Cerebellar nuclear complex (tissue), 1 donor: ENCODE measurements at regions not wholly inside any gene's neighbourhood (a gene's known extent, or its start where the extent isn't known, plus 50 kb on each side); places are given as distances from the start of the nearest gene placed in this dataset.

Source experiments
- DNase-seq, 2 experiments: peaks; one replicate each; lab custom pipeline; 2025; lab: John Stamatoyannopoulos, UW

DNA sequence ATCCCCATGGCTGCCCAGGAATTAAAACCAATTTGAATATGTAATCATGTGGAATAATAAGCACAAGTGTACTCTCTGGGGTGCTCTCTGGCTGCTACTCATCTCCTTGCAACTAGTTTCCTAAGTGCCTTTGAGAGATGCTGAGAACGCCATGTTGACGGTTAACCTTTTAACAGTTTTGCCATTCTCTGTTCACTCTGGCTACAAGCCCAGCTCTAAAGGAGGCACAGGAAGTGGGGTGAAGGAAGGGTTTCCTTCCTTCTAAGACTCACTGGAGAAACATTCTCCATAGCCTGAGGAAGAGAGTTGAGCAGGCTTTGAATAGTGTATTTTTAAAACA lies 122.0 kb upstream of the ZC3H12C start:
- no peak for DNase-seq

DNA sequence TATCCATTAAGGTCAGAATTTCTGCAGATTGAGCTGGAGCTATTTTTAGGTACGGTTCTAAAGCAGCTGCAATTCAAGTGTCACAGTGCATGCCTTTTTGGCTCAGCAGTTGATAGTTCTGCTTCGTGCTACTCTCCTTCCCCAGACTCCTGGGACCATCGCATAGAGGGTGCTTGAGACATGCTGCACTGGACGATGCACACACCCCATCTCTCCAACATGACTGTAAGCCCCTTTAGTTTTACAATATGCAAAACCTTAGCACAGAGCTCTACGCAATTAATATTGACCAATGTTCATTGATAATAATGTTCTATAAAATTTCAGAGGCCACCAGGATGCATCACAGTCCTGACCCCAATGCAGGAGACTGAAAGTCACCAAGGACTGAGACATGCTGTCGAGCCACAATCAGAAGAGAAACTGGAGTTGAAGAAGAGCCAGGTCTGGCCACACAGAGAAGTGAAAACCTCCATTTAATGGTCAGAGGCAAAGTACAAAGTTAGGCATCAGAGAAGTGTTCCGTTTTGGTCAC lies 120.9 kb upstream of the ZC3H12C start:
- no peak for DNase-seq

- DNase-seq, result no peak
These were observed 120.3 kb upstream of the ZC3H12C start for GRCh38 chr11:109972939-109973338.

DNA sequence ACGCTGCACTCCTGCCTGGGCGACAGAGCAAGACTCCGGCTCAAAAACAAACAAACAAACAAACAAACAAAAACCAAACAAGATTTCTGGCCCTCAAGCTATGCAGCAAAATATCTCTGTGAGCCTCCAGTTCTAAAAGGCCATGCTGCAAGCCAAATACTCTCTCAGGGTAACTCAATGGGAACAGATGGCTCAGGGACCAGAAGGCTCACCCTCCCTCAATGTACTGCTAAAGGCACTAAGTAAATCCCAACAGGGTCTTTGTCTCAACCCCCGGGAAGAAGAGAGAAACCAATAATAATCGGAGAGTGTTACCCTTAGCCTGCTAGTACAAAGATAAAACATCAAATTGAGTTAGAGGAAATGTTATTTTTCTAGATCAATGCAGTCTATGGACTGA lies 119.7 kb upstream of the ZC3H12C start:
- no peak for DNase-seq

DNA sequence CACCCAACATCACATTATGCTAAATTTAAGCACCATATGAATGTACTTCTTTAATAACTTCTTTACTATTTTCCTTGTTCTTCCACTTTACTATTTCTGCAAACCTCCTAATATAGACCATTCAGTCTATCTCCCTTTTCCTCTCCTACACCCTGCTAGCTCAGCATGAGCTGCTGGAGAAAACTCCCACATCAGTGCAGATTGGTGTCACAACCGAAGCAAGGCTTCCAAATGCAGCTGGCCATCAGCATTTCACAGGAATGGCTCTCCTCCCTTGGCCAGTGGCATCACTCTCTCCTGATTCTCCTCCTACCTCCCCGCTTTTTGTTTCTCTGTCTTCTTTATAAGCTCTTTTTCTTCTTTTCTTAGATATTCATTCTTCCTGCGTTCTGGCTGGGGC lies 118.7 kb upstream of the ZC3H12C start:
- no peak for DNase-seq

- no peak for DNase-seq
These were observed 114.3 kb upstream of the ZC3H12C start for GRCh38 chr11:109978895-109979294.

DNA sequence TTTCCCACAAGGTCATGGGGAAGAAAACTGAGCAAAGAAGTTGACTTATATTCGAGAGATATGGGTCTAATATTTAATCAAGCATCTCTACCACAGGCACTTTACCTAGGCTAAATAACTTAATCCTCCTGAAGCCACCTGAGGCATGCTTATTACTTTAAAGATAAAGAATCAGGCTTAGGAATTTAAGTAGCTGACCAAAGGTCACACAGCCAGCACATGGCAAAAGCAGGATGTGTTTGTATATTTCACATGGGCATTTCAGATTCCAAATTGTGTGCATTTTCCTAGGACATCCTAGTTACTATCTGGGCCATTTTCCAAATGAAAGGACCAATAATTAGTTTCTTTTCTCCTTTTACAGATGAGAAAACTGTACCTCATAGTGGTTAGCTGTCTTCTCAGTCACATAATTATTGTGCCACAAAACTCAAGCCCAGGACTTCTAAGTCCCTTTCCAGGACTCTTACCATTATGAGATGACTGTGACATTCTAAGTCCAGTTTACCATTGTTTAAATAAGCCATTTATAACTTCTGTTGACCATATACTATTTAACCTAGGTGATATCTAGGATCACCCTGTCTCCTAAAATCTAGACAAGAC lies 112.1 kb upstream of the ZC3H12C start:
- no peak for DNase-seq

- no peak for DNase-seq
These were observed 109.8 kb upstream of the ZC3H12C start for GRCh38 chr11:109983358-109983757.

GRCh38 chr11:109984634-109985289 lies 108.4 kb upstream of the ZC3H12C start:
- no peak for DNase-seq

DNA sequence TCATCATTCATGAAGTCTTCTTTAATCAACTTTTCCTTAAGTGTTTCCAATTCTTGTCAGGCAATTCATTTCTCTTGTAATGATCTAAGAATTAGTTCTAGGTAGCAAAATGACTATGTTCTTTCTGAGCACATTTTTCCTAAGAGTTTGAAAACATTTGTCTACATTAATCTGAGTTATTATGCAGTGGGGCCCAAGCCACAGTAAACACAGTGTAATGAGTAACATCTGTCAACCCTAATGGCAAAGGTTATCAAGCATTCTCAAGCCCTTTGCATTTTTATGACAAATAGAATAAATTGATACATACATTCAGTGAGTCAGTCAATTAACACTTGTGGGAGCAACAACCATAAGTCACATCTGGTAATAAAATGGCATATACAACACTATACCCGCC lies 106.7 kb upstream of the ZC3H12C start:
- no peak for DNase-seq

- DNase-seq, result no peak
These were observed 101.4 kb upstream of the ZC3H12C start for GRCh38 chr11:109991835-109992234.

DNA sequence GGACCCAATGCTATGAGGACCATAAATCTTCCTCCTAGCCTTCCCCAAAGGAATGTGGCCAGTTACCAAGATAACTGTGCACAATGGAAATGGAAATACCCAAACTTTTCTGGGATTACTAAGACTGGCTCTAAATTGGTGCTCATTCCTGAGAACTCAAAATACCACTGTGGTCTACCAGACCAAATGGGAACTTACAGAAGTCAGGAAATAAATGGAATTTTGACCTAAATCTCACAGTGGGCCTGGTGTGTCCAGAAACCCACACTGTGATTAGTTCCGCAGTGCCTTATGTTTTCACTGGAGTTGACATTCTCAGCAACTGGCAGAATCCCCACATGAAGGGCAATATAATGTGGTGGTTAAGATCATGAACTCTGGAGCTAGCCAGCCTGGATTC lies 99.4 kb upstream of the ZC3H12C start:
- DNase-seq, result no peak

DNA sequence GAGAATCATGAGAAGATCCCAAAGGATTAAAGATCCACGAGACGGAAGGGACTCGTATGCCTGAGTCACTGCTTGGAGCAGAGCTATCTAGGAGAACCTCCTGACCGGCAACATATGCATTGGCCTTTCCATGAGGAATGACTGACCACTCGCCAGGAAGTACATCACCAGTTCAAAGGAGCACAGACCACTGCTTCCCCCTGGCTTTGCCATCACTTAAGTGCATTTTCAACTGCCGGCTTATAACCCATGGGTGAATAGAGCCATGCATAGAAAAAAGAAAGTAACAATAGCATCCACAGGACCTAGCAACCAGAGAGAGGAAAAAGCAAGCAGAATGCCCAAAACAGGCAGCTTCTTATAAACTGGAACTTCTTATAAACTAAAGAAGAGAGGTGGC lies 98.3 kb upstream of the ZC3H12C start:
- no peak for DNase-seq

- no peak for DNase-seq
These were observed 97.1 kb upstream of the ZC3H12C start for GRCh38 chr11:109996060-109996459.

DNA sequence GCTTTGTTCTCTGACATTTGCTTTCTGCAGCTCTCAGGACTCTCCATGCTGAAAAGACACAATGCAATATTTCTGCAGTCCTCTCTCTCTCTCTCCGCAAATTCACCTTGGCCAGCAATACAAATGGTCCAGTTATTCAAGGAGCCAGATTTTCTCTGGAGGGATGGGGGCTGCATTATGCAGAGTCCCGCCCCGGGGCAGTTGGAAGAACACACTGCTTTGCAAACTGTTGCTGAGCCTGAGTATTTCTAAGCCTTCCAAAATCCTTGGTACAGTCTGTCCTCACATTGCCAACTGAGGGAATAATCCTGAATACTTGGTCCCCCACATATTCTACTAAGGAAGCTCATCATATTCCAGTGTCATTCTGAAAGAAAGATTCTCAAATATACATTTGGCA lies 94.3 kb upstream of the ZC3H12C start:
- DNase-seq, result no peak

GRCh38 chr11:110000031-110000502 lies 93.1 kb upstream of the ZC3H12C start:
- no peak for DNase-seq

- no peak for DNase-seq
These were observed 92.3 kb upstream of the ZC3H12C start for GRCh38 chr11:110000850-110001249.

- DNase-seq, result no peak
These were observed 89.8 kb upstream of the ZC3H12C start for GRCh38 chr11:110003426-110003825.

GRCh38 chr11:110011595-110011994 lies 81.6 kb upstream of the ZC3H12C start:
- DNase-seq, result no peak

GRCh38 chr11:110015695-110016094 lies 77.5 kb upstream of the ZC3H12C start:
- no peak for DNase-seq

DNA sequence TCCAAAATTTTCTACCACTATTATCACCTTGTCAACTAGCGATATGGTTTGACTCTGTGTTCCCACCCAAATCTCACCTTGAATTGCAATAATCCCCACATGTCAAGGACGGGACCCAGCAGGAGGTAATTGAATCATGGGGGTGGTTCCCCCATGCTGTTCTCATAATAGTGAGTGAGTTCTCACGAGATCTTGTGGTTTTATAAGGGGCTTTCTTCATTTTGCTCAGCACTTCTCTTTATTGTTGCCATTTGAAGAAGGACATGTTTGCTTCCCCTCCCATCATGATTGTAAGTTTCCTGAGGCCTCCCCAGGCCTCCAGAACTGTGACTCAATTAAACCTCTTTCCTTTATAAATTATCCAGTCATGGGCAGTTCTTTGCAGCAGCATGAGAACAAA lies 73.5 kb upstream of the ZC3H12C start:
- DNase-seq, result no peak

- DNase-seq, result no peak
These were observed 70.6 kb upstream of the ZC3H12C start for GRCh38 chr11:110022548-110022947.

- DNase-seq, result no peak
These were observed 69.5 kb upstream of the ZC3H12C start for GRCh38 chr11:110023711-110024110.
